ENCODE measurements at regions not wholly inside any gene's neighbourhood (a gene's known extent, or its start where the extent isn't known, plus 50 kb on each side); places are given as distances from the start of the nearest gene placed in this dataset.

DNA sequence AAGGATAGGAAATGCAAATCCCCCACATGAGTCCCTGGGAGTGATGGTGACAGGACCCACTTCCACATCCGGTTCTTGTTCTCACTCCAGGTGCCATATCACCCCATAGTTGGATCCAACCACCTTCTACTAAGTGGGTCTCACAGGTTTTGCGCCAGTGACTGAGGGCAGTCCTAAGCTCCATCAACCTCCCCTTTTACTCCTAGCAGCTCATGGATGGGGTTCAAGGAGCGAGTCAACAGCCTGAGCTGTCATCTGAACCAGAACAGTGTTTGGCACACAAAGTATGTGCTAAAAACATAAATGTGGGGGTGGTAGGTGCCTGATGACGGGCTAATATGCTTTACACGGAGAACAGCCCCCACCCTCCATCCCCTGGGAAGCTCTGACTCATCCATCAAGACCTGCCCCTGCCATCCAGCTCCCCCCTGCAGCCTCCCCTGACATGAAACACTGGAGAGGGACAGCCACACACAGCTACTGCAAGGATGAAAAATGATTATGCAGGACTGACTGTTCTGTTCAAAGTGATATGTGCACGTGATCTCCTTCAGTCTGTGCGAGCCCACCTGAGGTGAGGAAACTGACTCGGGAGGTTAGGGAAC lies 143.2 kb upstream of the CDH5 start:
- DNase-seq (ENCODE audit: insufficient read length, low spot score) (no peak), FAIRE-seq (no peak)
- TF ChIP-seq, protein P1, sequence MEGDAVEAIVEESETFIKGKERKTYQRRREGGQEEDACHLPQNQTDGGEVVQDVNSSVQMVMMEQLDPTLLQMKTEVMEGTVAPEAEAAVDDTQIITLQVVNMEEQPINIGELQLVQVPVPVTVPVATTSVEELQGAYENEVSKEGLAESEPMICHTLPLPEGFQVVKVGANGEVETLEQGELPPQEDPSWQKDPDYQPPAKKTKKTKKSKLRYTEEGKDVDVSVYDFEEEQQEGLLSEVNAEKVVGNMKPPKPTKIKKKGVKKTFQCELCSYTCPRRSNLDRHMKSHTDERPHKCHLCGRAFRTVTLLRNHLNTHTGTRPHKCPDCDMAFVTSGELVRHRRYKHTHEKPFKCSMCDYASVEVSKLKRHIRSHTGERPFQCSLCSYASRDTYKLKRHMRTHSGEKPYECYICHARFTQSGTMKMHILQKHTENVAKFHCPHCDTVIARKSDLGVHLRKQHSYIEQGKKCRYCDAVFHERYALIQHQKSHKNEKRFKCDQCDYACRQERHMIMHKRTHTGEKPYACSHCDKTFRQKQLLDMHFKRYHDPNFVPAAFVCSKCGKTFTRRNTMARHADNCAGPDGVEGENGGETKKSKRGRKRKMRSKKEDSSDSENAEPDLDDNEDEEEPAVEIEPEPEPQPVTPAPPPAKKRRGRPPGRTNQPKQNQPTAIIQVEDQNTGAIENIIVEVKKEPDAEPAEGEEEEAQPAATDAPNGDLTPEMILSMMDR (IDR thresholded peaks at IDR 0.05; ENCODE audit: insufficient read depth, missing control alignments) = no peak

DNA sequence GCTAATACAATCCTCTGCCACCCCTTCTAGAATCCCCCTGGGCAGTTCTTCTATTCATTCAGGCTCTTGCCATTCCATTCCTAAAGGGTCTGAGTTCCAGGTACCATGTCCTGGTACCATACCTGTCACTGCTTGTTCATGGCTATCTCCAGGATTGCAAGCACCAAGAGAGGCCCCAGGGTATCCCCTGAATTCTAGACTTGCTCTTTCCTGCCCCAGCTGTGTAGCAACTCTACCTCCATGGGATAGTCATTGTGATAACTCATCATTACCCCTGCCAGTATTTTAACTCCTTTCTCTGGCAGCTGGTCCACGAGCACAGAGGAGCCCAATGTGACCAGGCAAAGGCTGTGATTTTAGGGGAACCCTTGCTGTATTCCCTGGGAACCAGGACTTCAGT lies 143.7 kb upstream of the CDH5 start:
- DNase-seq (ENCODE audit: insufficient read length, low spot score) (no peak), FAIRE-seq (no peak)
- TF ChIP-seq, protein P1 (IDR thresholded peaks at IDR 0.05; ENCODE audit: insufficient read depth, missing control alignments) = no peak

DNA sequence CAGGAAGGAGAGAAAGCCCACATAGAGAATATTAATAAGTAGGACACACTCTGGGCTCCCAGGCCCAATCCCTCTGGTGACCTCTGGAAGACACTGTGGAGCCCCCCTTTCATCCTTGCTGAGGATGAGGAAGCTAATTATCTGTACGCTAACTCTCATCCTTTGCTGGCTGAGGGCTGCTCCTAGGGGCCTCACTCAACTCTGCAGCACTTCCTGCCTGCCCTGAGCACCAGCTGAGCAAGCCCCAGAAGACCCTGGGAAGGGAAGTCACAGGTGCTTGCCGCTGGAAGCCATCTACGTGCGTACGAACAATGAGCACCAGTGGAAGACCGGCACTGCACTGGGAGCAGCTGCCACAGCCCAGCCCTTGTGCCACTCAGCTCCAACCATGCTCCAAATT lies 145.8 kb upstream of the CDH5 start:
- TF ChIP-seq, protein P1 (IDR thresholded peaks at IDR 0.05; ENCODE audit: insufficient read depth, missing control alignments) = no peak
- DNase-seq (ENCODE audit: insufficient read length, low spot score) (no peak), FAIRE-seq (no peak)

DNA sequence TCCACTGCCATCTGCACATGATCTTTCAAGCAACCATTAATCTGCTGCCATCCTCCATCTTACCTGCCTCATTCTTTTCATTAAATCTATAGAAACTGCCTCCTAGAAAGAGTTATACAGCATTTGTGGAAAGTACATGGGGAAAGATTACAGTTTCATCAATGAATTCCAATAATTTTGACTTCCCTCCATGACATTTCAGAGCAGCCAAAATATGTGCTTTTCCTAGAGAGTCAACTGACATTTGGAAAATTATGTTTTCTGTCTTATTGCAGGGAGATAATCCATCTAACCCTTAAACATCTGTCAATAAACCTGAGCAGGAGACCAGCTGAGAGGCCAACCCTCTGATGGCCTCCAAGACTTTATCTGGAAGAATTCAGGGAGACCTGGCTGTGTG lies 147.0 kb upstream of the CDH5 start:
- DNase-seq (ENCODE audit: insufficient read length, low spot score) = no peak

DNA sequence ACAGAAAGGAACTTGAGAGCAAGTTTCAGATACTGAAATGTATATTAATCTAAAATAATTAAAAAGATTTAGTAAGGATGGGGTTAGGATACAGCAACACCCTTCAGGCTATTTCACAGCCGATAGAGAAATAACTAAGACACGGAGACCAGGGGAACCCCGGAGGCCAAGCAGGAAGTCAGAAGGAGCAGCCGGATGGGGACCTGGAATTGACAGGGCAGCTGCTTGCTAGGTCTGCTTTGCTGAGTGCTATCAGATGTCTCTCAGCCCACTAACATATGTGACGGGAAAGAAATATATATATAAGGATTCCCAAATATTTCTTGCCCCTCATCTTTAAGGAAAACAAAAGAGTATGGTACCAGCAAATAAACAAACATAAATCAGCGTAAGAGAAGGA lies 154.1 kb upstream of the CDH5 start:
- TF ChIP-seq, protein P1 (IDR thresholded peaks at IDR 0.05; ENCODE audit: insufficient read depth, missing control alignments) = no peak
- FAIRE-seq = no peak

More for the DNA sequence above, 147.0 kb upstream of the CDH5 start:
- FAIRE-seq = no peak
- TF ChIP-seq, protein P1 (IDR thresholded peaks at IDR 0.05; ENCODE audit: insufficient read depth, missing control alignments) = no peak

GRCh38 chr16:66211651-66212050 lies 154.8 kb upstream of the CDH5 start:
- DNase-seq (ENCODE audit: insufficient read length, low spot score) (no peak), FAIRE-seq (no peak)
- TF ChIP-seq, protein P1 (IDR thresholded peaks at IDR 0.05; ENCODE audit: insufficient read depth, missing control alignments) = no peak

More for the DNA sequence above, 154.1 kb upstream of the CDH5 start:
- DNase-seq (ENCODE audit: insufficient read length, low spot score) = no peak

DNA sequence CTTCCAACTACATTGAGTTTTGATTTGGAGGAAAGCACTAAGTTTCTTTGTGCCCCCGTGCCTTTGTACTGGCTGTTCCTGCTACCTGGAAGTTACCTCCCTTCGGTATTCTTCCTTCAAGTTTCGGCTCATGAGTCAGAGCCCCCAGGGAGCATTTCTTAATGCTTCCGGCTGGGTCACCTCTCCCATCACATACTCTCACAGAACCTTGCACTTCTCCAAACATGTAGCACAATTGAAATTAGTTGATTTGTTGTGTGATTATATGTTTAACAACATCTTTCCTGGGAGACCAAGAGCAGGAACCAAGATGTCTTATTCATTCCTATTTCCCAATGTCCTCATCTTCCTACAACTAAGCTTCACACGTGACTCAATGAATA lies 158.6 kb upstream of the CDH5 start:
- FAIRE-seq (no peak), DNase-seq (ENCODE audit: insufficient read length, low spot score) (no peak)
- TF ChIP-seq, protein P1 (IDR thresholded peaks at IDR 0.05; ENCODE audit: insufficient read depth, missing control alignments) = no peak

All from D721Med (cell line).